ENCODE measurements at regions not wholly inside any gene's neighbourhood (a gene's known extent, or its start where the extent isn't known, plus 50 kb on each side); places are given as distances from the start of the nearest gene placed in this dataset.
"Not testable (repeated sequence)": the region's sequence is repeated elsewhere in the genome, so short reads cannot be mapped to it uniquely, and the experiment has no call there.

DNA sequence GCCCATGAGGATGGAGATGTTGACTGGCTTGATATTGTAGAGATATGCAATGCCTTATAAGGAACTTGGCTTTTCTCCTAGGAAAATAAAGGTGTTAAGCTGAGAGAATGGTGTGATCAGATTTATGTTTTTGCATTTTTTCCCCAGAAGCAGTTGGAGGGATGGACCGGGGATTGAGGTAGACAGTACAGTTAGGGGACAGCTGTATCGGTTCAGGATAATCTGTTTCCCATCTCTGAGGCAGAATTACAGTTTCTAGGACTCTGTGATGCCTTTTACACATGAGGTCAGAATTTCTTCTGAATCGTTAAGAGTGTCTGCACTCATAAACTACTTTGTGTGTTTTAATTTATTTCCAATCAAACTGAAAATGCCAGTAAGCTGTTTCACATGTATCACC, 261.5 kb downstream of the CYRIA start:
- DNase-seq (ENCODE audit: low read depth, low spot score) = no peak
- no peak overlapping the region for H3K4me3 ChIP-seq (ENCODE audit: low read length)

DNA sequence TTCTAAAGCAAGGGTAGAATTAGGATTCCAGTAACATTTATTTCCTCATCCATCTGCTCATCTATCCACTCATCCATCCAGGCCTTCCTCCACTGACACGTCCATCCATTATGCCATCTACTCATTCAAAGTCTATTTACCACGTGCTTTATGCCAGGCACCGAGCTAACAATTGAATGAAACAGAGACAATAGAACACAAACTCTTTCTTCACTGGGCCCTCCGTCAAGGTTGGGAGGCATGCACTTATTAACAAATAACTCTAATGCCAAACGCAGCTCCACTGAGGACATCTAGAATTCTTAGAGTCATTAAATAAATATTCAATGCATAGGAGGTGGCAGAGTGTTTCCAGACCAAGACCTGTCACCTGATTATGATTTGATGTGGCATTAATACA, 262.7 kb downstream of the CYRIA start:
- no peak overlapping the region for H3K4me3 ChIP-seq (ENCODE audit: low read length)
- DNase-seq (ENCODE audit: low read depth, low spot score) = no peak

GRCh38 chr2:16401761-16402300, 263.8 kb downstream of the CYRIA start:
- H3K4me3 ChIP-seq (ENCODE audit: low read length) = no peak overlapping the region
- DNase-seq (ENCODE audit: low read depth, low spot score) = no peak

GRCh38 chr2:16400127-16400623, 265.5 kb downstream of the CYRIA start:
- no peak overlapping the region for H3K4me3 ChIP-seq (ENCODE audit: low read length)
- DNase-seq (ENCODE audit: low read depth, low spot score) = no peak

- DNase-seq (ENCODE audit: low read depth, low spot score) = no peak
- no peak overlapping the region for H3K4me3 ChIP-seq (ENCODE audit: low read length)
Observed at GRCh38 chr2:16398486-16399043, 267.1 kb downstream of the CYRIA start.

DNA sequence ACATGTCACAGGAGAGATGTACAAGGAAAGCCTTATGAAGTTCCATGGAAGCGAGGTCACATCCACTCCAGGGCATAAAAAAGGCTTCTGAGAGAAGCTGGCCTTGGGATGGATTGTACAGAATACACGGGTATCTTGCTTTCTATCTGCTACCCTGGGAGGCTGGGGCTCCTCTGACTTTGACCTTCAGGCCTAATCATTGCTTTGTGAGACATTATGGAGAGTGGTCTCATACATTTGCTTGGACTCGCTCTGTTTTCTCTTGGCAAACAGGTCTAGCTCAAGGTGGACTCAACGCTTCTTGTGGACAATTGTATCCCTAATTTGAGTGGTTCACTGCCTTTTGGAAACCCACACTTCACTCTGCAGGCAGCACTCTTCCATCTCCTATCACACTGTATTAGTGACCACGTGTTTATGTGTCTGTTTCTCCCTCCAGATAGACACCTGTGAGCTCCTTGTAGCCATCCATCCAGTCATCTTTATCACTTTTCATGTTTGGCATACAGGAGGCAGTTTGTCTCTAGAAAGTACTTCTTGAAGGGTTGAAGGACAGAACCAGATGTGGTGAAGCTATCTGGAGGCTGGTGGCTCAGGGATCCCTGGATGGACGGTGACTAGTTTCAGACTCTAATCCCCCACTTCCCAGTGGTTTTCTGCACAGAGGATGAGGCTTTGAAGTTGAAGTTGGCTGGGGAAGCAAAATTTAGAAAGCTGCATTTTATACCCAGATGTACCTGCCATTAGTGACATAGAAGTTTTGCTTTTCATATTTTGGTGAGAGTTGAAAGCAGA, 267.8 kb downstream of the CYRIA start:
- no peak for DNase-seq (ENCODE audit: low read depth, low spot score)
- H3K4me3 ChIP-seq (ENCODE audit: low read length) = no peak overlapping the region

GRCh38 chr2:16396986-16397385, 268.6 kb downstream of the CYRIA start:
- DNase-seq (ENCODE audit: low read depth, low spot score) = no peak
- H3K4me3 ChIP-seq (ENCODE audit: low read length) = no peak overlapping the region

GRCh38 chr2:16396171-16396570, 269.5 kb downstream of the CYRIA start:
- no peak for DNase-seq (ENCODE audit: low read depth, low spot score)
- H3K4me3 ChIP-seq (ENCODE audit: low read length) = no peak overlapping the region

- DNase-seq (ENCODE audit: low read depth, low spot score) = no peak
- no peak overlapping the region for H3K4me3 ChIP-seq (ENCODE audit: low read length)
Observed at GRCh38 chr2:16395601-16396000, 270.0 kb downstream of the CYRIA start.

DNA sequence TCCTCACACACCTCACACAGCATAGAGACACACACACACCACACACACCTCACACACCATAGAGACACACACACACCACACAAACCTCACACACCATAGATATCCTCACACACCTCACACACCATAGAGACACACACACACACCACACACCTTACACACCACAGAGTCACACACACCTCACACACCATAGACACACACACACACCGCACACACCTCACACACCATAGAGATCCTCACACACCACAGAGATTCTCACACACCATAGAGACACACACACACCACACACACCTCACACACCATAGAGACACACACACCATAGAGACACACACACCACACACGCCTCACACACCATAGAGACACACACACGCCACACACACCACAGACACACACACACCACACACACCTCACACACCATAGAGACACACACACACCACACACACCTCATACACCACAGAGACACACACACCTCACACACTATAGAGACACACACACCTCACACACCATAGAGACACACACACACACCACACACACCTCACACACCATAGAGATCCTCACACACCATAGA, 270.6 kb downstream of the CYRIA start:
- H3K4me3 ChIP-seq (ENCODE audit: low read length) = no peak overlapping the region
- no peak for DNase-seq (ENCODE audit: low read depth, low spot score)

GRCh38 chr2:16394072-16394985, 271.3 kb downstream of the CYRIA start:
- DNase-seq (ENCODE audit: low read depth, low spot score) = no peak
- H3K4me3 ChIP-seq (ENCODE audit: low read length) = no peak overlapping the region

DNA sequence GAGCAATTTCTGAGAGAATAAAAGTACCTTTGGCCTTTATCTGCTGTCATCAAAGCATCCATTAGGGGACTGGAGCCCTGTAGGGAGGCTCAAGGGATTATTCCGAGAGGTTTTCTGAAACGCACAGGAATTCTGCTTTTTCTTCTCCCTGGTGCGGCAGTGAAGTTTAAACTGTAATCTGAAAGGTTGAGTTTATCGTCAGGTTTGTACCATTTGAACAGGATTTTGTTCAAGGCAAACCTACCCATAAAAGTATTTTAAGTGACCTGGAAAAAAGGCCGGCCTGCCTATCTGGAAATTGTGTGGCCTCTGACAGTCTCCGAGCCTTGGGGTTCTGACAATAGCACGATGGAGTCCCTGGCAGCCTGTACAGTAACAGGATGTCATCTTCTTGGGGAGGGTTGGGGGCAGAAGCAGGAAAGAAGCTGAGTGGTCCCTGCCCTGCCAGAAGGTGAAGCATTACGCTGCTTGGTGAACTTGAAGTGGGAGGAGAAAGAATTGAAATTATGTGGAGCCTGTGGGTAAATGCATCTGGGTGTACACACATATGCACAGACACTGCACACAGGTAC, 272.0 kb downstream of the CYRIA start:
- no peak for DNase-seq (ENCODE audit: low read depth, low spot score)
- no peak overlapping the region for H3K4me3 ChIP-seq (ENCODE audit: low read length)

- no peak overlapping the region for H3K4me3 ChIP-seq (ENCODE audit: low read length)
- DNase-seq (ENCODE audit: low read depth, low spot score) = no peak
Observed at GRCh38 chr2:16392647-16393499, 272.8 kb downstream of the CYRIA start.

GRCh38 chr2:16391986-16392385, 273.6 kb downstream of the CYRIA start:
- no peak overlapping the region for H3K4me3 ChIP-seq (ENCODE audit: low read length)
- no peak for DNase-seq (ENCODE audit: low read depth, low spot score)

GRCh38 chr2:16390561-16390960, 275.1 kb downstream of the CYRIA start:
- no peak for DNase-seq (ENCODE audit: low read depth, low spot score)
- H3K4me3 ChIP-seq (ENCODE audit: low read length) = no peak overlapping the region

GRCh38 chr2:16389611-16390010, 276.0 kb downstream of the CYRIA start:
- no peak overlapping the region for H3K4me3 ChIP-seq (ENCODE audit: low read length)
- DNase-seq (ENCODE audit: low read depth, low spot score) = no peak

GRCh38 chr2:16388199-16388830, 277.3 kb downstream of the CYRIA start:
- H3K4me3 ChIP-seq (ENCODE audit: low read length); DNase-seq (ENCODE audit: low read depth, low spot score): not testable (repeated sequence)

All from Jurkat, Clone E6-1 (cell line).